ENCODE measurements at regions not wholly inside any gene's neighbourhood (a gene's known extent, or its start where the extent isn't known, plus 50 kb on each side); places are given as distances from the start of the nearest gene placed in this dataset.

DNA sequence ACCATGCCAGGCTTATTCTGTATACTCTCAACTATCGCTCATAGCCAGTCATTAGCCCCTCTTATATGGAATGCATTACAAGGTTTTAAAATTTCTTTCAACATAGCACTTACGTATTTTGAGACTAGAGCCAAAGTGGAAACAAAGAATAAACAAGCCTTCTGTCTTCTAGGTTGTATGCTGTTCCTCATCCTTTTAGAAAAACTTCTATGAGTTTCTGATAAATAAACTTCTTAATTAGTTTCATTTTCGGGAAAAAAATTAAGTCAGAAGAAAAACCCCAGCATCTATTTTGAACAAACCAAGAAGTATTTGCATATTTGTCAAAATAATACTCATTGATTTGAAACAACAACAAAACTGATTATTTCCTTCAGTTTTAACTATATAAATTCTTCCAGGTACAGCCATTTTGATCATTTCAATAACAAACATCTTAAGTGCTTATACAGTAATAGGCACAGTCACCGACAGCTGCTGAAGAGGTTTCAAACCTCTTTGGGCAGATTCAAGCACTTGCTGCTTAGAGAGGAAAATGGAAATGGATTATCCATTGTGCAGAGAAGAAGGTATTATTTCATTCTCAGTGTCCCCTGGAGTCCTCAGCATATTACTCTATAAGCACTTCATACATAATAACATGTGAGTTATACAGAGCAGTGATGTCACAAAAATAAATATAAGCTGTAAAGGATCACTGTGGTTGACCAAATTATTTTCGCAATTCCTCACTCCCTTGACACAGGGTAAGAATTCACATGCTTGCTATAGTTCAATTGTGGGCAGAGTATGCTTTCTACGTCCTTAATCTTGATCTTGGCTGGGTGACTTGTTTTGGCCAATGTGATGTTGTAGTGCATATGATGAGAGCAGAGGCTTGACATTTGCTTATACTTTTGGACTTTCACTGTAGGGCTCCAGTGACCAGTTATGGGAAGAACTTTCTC, 833.8 kb downstream of the TRIB2 start (continued):
- TF ChIP-seq, protein P1, sequence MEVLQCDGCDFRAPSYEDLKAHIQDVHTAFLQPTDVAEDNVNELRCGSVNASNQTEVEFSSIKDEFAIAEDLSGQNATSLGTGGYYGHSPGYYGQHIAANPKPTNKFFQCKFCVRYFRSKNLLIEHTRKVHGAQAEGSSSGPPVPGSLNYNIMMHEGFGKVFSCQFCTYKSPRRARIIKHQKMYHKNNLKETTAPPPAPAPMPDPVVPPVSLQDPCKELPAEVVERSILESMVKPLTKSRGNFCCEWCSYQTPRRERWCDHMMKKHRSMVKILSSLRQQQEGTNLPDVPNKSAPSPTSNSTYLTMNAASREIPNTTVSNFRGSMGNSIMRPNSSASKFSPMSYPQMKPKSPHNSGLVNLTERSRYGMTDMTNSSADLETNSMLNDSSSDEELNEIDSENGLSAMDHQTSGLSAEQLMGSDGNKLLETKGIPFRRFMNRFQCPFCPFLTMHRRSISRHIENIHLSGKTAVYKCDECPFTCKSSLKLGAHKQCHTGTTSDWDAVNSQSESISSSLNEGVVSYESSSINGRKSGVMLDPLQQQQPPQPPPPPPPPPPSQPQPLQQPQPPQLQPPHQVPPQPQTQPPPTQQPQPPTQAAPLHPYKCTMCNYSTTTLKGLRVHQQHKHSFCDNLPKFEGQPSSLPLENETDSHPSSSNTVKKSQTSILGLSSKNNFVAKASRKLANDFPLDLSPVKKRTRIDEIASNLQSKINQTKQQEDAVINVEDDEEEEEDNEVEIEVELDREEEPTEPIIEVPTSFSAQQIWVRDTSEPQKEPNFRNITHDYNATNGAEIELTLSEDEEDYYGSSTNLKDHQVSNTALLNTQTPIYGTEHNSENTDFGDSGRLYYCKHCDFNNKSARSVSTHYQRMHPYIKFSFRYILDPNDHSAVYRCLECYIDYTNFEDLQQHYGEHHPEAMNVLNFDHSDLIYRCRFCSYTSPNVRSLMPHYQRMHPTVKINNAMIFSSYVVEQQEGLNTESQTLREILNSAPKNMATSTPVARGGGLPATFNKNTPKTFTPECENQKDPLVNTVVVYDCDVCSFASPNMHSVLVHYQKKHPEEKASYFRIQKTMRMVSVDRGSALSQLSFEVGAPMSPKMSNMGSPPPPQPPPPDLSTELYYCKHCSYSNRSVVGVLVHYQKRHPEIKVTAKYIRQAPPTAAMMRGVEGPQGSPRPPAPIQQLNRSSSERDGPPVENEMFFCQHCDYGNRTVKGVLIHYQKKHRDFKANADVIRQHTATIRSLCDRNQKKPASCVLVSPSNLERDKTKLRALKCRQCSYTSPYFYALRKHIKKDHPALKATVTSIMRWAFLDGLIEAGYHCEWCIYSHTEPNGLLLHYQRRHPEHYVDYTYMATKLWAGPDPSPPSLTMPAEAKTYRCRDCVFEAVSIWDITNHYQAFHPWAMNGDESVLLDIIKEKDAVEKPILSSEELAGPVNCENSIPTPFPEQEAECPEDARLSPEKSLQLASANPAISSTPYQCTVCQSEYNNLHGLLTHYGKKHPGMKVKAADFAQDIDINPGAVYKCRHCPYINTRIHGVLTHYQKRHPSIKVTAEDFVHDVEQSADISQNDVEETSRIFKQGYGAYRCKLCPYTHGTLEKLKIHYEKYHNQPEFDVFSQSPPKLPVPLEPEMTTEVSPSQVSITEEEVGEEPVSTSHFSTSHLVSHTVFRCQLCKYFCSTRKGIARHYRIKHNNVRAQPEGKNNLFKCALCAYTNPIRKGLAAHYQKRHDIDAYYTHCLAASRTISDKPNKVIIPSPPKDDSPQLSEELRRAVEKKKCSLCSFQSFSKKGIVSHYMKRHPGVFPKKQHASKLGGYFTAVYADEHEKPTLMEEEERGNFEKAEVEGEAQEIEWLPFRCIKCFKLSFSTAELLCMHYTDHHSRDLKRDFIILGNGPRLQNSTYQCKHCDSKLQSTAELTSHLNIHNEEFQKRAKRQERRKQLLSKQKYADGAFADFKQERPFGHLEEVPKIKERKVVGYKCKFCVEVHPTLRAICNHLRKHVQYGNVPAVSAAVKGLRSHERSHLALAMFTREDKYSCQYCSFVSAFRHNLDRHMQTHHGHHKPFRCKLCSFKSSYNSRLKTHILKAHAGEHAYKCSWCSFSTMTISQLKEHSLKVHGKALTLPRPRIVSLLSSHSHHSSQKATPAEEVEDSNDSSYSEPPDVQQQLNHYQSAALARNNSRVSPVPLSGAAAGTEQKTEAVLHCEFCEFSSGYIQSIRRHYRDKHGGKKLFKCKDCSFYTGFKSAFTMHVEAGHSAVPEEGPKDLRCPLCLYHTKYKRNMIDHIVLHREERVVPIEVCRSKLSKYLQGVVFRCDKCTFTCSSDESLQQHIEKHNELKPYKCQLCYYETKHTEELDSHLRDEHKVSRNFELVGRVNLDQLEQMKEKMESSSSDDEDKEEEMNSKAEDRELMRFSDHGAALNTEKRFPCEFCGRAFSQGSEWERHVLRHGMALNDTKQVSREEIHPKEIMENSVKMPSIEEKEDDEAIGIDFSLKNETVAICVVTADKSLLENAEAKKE (CRISPR knock-in tag; IDR thresholded peaks at IDR 0.05): no peak
- TF ChIP-seq CREB1 (CRISPR knock-in tag; IDR thresholded peaks at IDR 0.05; ENCODE audit: low read depth) (no peak), JUNB (IDR thresholded peaks at IDR 0.05; ENCODE audit: unreplicated experiment) (no peak)
- TF ChIP-seq, protein P2, sequence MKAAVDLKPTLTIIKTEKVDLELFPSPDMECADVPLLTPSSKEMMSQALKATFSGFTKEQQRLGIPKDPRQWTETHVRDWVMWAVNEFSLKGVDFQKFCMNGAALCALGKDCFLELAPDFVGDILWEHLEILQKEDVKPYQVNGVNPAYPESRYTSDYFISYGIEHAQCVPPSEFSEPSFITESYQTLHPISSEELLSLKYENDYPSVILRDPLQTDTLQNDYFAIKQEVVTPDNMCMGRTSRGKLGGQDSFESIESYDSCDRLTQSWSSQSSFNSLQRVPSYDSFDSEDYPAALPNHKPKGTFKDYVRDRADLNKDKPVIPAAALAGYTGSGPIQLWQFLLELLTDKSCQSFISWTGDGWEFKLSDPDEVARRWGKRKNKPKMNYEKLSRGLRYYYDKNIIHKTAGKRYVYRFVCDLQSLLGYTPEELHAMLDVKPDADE (IDR thresholded peaks at IDR 0.05): no peak

DNA sequence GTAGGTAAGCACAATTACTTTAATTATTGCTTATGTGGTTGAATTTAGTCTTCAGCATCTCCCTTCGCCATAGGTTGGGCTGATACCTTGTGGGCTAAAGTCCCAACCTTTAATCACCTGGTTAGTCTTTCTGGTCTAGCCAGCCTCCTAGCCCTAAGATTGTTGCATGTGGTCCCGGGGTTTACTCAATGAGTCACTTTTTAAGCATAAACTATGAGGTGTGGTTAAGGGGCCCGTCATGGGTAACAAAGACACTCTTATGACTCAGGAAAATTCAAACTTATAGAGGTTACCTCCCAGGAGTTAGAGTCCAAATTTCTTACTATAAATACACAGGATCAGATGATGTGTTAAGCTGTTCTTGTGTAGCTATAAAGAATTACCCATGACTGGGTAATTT, 841.6 kb downstream of the TRIB2 start:
- no peaks in the 10 kb centered on the region for H3K27me3 ChIP-seq (ENCODE audit: insufficient read depth)
- Mint-ChIP-seq H3K4me3 (no peak overlapping the region), H3K27me3 (ENCODE audit: insufficient read depth, low read depth, poor library complexity) (no peaks in the 10 kb centered on the region), H3K27ac (no peak overlapping the region; the same call in 1 of the 2 replicates), H3K36me3 (ENCODE audit: low read depth) (no peaks in the 10 kb centered on the region), H3K9me3 (no peaks in the 10 kb centered on the region; the same call in 2 of the 3 replicates), H3K4me1 (no peaks in the 10 kb centered on the region)
- no peaks in the 10 kb centered on the region for H3F3A ChIP-seq (replicated peaks; ENCODE audit: low read depth)
- no peaks in the 10 kb centered on the region for H3K4me1 ChIP-seq (ENCODE audit: insufficient read depth)
- no peak overlapping the region for H3K27ac ChIP-seq (ENCODE audit: low read depth)
- H3K36me3 ChIP-seq (ENCODE audit: insufficient read depth): no peaks in the 10 kb centered on the region
- H3K9me2 ChIP-seq (ENCODE audit: insufficient read depth): no peaks in the 10 kb centered on the region
- no peaks in the 10 kb centered on the region for H4K20me1 ChIP-seq (replicated peaks; ENCODE audit: insufficient read depth)
- H2AFZ ChIP-seq: no peak overlapping the region
- ATAC-seq (no peak), DNase-seq (ENCODE audit: low spot score) (no peak)
- H3K4me3 ChIP-seq: no peak overlapping the region
- no peak overlapping the region for H3K4me2 ChIP-seq
- H3K79me2 ChIP-seq (replicated peaks; ENCODE audit: insufficient read depth): no peaks in the 10 kb centered on the region
- TF ChIP-seq ZNF331 (CRISPR knock-in tag; IDR thresholded peaks at IDR 0.05; ENCODE audit: low read depth) (no peak), STAT1 (IDR thresholded peaks at IDR 0.05; ENCODE audit: unreplicated experiment) (no peak), NANOG (IDR thresholded peaks at IDR 0.05; ENCODE audit: borderline replicate concordance) (no peak), CREB1 (CRISPR knock-in tag; IDR thresholded peaks at IDR 0.05; ENCODE audit: low read depth) (no peak)
- TF ChIP-seq, protein P1 (CRISPR knock-in tag; IDR thresholded peaks at IDR 0.05): no peak
